Heart left ventricle (tissue), 13 donors: ENCODE measurements at regions not wholly inside any gene's neighbourhood (a gene's known extent, or its start where the extent isn't known, plus 50 kb on each side); places are given as distances from the start of the nearest gene placed in this dataset.
"Not testable (repeated sequence)": the region's sequence is repeated elsewhere in the genome, so short reads cannot be mapped to it uniquely, and the experiment has no call there.

Experiments used
- POLR2A ChIP-seq, 2 donors: fragments of 450-650 bp; IDR thresholded peaks; one replicate each; pipeline ENCODE4 v1.6.1; 2017; ENCODE audit warnings: antibody characterized with exemption in 2 of 2, mild to moderate bottlenecking in 2 of 2, moderate library complexity in 2 of 2
- TF ChIP-seq, protein P1 (sequence below), 12 donors: fragments of 200-600 bp; sonication (generic) in 4 of 12; IDR thresholded peaks; one replicate each; pipeline versions ENCODE4 v1.5.0 to v1.8.0; 2018 to 2022; ENCODE audit warnings: antibody characterized with exemption in 12 of 12, mild to moderate bottlenecking in 5 of 12
- donor health status: ischemic (EF 13 %, LVEDD 7.1; RV severe dilation, severe dysfunction).
- donor health status: DM: no; HTN: yes; CAD: no.
- donor health status: DM: no; HTN: no; CAD: no.
- donor health status: ischemic (EF 25% LVEDD 6.9; RV normal size, moderate dysfunction).
- donor health status: ischemic (EF 25% LVEDD 5.7; RV mildly dilated, moderate dysfunction).
- donor health status: ischemic (EF 35%, LVEDD 5.7; RV mildly dilated, moderate dysfunction).
- donor health status: nonischemic (EF 11% LVEDD 7.7; RV severe dilation, severe dysfunction).
- donor health status: DM: yes; HTN: yes; CAD: no.
- donor health status: PGD.
- donor health status: ischemic (EF 29% LVEDD 5.4; RV normal size, mild dysfunction).
- donor health status: nonischemic (EF 23%, LVEDD 6.1; RV moderate dilation, normal function).

DNA sequence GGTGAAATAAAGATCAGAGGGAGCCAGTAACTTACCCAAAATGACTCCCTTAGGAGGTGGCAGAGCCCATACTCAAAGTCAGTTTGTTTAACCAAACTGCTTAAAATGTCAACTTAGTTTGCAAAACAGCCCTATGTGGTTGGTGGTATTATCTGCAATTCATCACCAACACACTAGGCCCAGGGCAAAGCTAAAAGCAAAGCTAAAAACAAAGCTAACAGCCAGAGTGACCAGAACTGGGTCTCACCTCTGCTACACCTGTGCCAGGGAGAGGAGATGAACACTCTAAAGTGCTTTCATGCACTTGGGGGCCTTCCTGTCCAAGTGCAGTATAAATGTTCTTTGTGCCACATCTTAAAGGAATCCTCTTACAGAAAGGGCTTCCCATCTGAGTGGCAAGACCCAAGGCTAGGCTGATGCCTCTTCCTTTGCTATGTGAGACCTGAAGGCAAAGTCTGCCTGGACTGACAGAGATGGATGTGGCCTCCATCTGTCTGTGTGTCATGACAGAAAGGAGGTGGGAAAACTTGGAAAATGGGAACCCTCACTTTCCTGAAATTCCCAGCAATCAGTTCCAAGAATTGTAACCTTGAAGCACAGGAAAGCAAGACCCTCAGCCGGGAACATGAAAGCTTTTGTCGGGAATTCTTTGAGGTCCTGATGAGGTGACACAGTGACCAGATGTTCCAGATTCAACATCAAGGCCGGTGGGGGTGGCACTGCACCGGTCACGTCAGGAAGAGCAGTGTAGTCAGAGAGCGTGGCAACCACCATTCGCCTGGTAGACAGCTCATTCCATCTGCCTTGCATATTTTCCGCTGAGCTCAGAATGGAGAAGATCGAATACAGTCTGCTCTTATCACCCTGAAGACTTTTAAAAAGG, 214.3 kb upstream of the PLGLB2 start:
- TF ChIP-seq POLR2A (IDR thresholded peaks at IDR 0.05), result not testable (repeated sequence)
- TF ChIP-seq, protein P1, sequence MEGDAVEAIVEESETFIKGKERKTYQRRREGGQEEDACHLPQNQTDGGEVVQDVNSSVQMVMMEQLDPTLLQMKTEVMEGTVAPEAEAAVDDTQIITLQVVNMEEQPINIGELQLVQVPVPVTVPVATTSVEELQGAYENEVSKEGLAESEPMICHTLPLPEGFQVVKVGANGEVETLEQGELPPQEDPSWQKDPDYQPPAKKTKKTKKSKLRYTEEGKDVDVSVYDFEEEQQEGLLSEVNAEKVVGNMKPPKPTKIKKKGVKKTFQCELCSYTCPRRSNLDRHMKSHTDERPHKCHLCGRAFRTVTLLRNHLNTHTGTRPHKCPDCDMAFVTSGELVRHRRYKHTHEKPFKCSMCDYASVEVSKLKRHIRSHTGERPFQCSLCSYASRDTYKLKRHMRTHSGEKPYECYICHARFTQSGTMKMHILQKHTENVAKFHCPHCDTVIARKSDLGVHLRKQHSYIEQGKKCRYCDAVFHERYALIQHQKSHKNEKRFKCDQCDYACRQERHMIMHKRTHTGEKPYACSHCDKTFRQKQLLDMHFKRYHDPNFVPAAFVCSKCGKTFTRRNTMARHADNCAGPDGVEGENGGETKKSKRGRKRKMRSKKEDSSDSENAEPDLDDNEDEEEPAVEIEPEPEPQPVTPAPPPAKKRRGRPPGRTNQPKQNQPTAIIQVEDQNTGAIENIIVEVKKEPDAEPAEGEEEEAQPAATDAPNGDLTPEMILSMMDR (IDR thresholded peaks at IDR 0.05), result not testable (repeated sequence)
